ENCODE measurements at regions not wholly inside any gene's neighbourhood (a gene's known extent, or its start where the extent isn't known, plus 50 kb on each side); places are given as distances from the start of the nearest gene placed in this dataset.

DNA sequence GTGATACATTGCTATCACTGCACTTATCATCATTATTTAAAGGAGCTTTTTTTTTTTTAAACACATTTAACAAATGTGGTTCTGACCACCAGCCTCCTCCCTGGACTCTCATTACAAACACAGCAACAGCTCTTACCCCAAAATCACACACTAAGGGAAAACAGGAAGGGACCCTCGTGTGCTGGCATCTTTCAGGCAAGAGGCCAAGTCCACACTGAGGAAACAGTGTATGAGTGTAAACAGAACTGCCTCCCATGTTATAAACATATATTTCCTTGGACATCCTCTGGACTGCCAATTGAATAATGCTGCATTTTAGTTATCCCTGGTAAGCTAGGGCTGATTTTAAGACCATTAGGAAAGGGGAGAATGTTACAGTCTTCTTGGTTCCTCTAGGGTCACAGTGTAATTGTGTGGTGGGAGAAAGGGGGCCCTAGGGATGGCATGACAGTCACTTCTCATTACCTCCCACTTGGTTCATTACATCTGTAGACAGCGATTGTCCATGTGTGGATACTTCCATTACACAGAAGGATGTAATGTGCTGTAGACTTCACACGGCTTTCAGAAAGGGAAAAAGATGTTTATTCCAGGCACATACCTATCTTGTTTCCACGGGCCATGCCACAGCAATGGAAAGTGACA is 244.6 kb upstream of the TET2 start:
- CTCF ChIA-PET, result interaction anchor here (2.1 kb wide), 1 partner anchor 9 kb away, joined by 6 read pairs; no protein-coding TSS in a partner anchor
- no TSS peak for BruUV-seq (replicated peaks)
- Histone ChIP-seq H3K27ac (ENCODE audit: control insufficient read depth, insufficient read depth) (no peak overlapping the region), H3K4me2 (ENCODE audit: control insufficient read depth, insufficient read depth) (no peak overlapping the region), H2AFZ (ENCODE audit: control insufficient read depth, low read depth, low read length) (no peak overlapping the region), H3K4me3 (no peak overlapping the region), H3K9me3 (replicated peaks; ENCODE audit: control insufficient read depth, insufficient read depth, low read length) (peaks cover 16% of the 10 kb centered on the region), H4K20me1 (ENCODE audit: control insufficient read depth, insufficient read depth) (no peaks in the 10 kb centered on the region), H3K36me3 (ENCODE audit: control insufficient read depth in 2 of 2, insufficient read depth in 2 of 2, low read length in 1 of 2) (no peaks in the 10 kb centered on the region), H3K79me2 (ENCODE audit: control insufficient read depth, insufficient read depth, low read length) (no peaks in the 10 kb centered on the region), H3K9ac (ENCODE audit: control insufficient read depth, insufficient read depth, low read length) (no peak overlapping the region), H3K4me1 (ENCODE audit: control insufficient read depth, insufficient read depth, low read length) (peaks cover 4% of the 10 kb centered on the region), H3K27me3 (replicated peaks in 1 of 2; ENCODE audit: control insufficient read depth in 2 of 2, insufficient read depth in 2 of 2, low read length in 1 of 2) (no peaks in the 10 kb centered on the region)
- POLR2A ChIA-PET, result no interaction called here
- intact Hi-C loops (cut with micrococcal nuclease; ENCODE audit: unreplicated experiment), result no loop called here
- FAIRE-seq, result no peak
- DNase-seq (ENCODE audit: low read depth, low spot score), result no peak
- SMC1A ChIA-PET (ENCODE audit: uncharacterized antibody, unreplicated experiment), result interaction anchor here (1.9 to 2.0 kb wide), 2 partner anchors 10 to 17 kb away, joined by 5 read pairs; no protein-coding TSS in a partner anchor
- ATAC-seq, result peak; percentile 23; the same call in 2 of the 3 replicates
- WGBS (ENCODE audit: insufficient coverage, insufficient replicate concordance, low lambda C conversion rate, missing lambda C conversion rate), result 73% methylated on average over 4 of the region's 4 CpGs
- RAD21 ChIA-PET (ENCODE audit: unreplicated experiment), result interaction anchor here (1.2 kb wide), 1 partner anchor 24 kb away, joined by 4 read pairs; no protein-coding TSS in a partner anchor
- in situ Hi-C loops (cut with MboI), result no loop called here
- TF ChIP-seq SMAD1 (IDR thresholded peaks at IDR 0.05; ENCODE audit: low read depth, partially characterized antibody) (no peak), NR2C1 (IDR thresholded peaks at IDR 0.05) (no peak), NFYA (IDR thresholded peaks at IDR 0.05; ENCODE audit: borderline replicate concordance, low read depth, low read length) (no peak), SMAD5 (IDR thresholded peaks at IDR 0.05; ENCODE audit: low read depth) (no peak), HDGF (IDR thresholded peaks at IDR 0.05) (no peak), MTA3 (IDR thresholded peaks at IDR 0.05; ENCODE audit: borderline replicate concordance, low read length) (no peak), CBX5 (IDR thresholded peaks at IDR 0.05; ENCODE audit: low read depth) (no peak), MEF2A (IDR thresholded peaks at IDR 0.05; ENCODE audit: insufficient read depth, low read depth, low read length) (no peak), ZNF622 (IDR thresholded peaks at IDR 0.05) (no peak)
- TF ChIP-seq, protein P1, sequence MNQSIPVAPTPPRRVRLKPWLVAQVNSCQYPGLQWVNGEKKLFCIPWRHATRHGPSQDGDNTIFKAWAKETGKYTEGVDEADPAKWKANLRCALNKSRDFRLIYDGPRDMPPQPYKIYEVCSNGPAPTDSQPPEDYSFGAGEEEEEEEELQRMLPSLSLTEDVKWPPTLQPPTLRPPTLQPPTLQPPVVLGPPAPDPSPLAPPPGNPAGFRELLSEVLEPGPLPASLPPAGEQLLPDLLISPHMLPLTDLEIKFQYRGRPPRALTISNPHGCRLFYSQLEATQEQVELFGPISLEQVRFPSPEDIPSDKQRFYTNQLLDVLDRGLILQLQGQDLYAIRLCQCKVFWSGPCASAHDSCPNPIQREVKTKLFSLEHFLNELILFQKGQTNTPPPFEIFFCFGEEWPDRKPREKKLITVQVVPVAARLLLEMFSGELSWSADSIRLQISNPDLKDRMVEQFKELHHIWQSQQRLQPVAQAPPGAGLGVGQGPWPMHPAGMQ (IDR thresholded peaks at IDR 0.05; ENCODE audit: borderline replicate concordance), result no peak
- TF ChIP-seq, protein P2, sequence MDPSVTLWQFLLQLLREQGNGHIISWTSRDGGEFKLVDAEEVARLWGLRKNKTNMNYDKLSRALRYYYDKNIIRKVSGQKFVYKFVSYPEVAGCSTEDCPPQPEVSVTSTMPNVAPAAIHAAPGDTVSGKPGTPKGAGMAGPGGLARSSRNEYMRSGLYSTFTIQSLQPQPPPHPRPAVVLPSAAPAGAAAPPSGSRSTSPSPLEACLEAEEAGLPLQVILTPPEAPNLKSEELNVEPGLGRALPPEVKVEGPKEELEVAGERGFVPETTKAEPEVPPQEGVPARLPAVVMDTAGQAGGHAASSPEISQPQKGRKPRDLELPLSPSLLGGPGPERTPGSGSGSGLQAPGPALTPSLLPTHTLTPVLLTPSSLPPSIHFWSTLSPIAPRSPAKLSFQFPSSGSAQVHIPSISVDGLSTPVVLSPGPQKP (IDR thresholded peaks at IDR 0.05; ENCODE audit: low read depth, low read length), result no peak
- TF ChIP-seq, protein P3, sequence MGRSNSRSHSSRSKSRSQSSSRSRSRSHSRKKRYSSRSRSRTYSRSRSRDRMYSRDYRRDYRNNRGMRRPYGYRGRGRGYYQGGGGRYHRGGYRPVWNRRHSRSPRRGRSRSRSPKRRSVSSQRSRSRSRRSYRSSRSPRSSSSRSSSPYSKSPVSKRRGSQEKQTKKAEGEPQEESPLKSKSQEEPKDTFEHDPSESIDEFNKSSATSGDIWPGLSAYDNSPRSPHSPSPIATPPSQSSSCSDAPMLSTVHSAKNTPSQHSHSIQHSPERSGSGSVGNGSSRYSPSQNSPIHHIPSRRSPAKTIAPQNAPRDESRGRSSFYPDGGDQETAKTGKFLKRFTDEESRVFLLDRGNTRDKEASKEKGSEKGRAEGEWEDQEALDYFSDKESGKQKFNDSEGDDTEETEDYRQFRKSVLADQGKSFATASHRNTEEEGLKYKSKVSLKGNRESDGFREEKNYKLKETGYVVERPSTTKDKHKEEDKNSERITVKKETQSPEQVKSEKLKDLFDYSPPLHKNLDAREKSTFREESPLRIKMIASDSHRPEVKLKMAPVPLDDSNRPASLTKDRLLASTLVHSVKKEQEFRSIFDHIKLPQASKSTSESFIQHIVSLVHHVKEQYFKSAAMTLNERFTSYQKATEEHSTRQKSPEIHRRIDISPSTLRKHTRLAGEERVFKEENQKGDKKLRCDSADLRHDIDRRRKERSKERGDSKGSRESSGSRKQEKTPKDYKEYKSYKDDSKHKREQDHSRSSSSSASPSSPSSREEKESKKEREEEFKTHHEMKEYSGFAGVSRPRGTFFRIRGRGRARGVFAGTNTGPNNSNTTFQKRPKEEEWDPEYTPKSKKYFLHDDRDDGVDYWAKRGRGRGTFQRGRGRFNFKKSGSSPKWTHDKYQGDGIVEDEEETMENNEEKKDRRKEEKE (IDR thresholded peaks at IDR 0.05), result no peak
- TF ChIP-seq, protein P4, sequence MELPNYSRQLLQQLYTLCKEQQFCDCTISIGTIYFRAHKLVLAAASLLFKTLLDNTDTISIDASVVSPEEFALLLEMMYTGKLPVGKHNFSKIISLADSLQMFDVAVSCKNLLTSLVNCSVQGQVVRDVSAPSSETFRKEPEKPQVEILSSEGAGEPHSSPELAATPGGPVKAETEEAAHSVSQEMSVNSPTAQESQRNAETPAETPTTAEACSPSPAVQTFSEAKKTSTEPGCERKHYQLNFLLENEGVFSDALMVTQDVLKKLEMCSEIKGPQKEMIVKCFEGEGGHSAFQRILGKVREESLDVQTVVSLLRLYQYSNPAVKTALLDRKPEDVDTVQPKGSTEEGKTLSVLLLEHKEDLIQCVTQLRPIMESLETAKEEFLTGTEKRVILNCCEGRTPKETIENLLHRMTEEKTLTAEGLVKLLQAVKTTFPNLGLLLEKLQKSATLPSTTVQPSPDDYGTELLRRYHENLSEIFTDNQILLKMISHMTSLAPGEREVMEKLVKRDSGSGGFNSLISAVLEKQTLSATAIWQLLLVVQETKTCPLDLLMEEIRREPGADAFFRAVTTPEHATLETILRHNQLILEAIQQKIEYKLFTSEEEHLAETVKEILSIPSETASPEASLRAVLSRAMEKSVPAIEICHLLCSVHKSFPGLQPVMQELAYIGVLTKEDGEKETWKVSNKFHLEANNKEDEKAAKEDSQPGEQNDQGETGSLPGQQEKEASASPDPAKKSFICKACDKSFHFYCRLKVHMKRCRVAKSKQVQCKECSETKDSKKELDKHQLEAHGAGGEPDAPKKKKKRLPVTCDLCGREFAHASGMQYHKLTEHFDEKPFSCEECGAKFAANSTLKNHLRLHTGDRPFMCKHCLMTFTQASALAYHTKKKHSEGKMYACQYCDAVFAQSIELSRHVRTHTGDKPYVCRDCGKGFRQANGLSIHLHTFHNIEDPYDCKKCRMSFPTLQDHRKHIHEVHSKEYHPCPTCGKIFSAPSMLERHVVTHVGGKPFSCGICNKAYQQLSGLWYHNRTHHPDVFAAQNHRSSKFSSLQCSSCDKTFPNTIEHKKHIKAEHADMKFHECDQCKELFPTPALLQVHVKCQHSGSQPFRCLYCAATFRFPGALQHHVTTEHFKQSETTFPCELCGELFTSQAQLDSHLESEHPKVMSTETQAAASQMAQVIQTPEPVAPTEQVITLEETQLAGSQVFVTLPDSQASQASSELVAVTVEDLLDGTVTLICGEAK (IDR thresholded peaks at IDR 0.05; ENCODE audit: borderline replicate concordance), result no peak

Data from GM12878 (cell line).